Stimulated activated CD4-positive, alpha-beta T cell treated with anti-CD3 and anti-CD28 coated beads, Interleukin-15, amount 100 ng/mL, for 24 hours (primary cell): ENCODE measurements at regions not wholly inside any gene's neighbourhood (a gene's known extent, or its start where the extent isn't known, plus 50 kb on each side); places are given as distances from the start of the nearest gene placed in this dataset.
"Not testable (repeated sequence)": the region's sequence is repeated elsewhere in the genome, so short reads cannot be mapped to it uniquely, and the experiment has no call there.

Experiments
- DNase-seq: peaks from one replicate; pipeline ENCODE4 v3.0.0-alpha.2; 2020

DNA sequence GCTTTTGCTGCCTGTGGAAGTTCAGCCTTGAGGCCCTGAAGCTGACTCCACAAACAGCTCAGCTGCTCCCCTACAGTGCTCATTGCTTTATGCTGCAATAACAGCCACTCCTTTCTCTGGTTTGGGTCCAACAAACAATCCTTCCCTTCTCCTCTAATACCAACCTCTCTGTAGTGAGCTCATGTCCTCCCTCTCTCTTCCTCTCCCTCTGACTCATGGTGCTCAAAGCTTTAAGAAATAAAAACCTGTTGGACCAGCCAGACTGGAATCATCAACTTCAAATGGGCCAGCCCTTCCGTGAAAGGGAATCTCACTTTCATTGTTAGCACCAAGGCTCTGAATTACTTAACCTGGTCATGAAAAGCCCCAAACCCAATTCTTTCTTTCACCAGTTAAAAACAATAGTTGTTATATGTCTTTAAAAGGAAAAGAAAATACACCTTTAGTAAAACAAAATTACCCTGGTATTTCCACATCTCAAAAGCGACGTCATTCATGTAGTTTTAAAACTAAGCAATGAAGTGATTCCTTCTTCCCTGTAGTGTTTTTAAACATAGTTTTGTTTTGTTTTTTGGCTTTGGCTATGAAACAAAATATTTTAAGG is 126.4 kb downstream of the DUSP6 start:
- peak; percentile 55 for DNase-seq

- DNase-seq, result peak; percentile 84
Observed at GRCh38 chr12:89225401-89225800, 126.9 kb downstream of the DUSP6 start.

- DNase-seq, result not testable (repeated sequence)
Observed at GRCh38 chr12:89222580-89222979, 129.7 kb downstream of the DUSP6 start.

DNA sequence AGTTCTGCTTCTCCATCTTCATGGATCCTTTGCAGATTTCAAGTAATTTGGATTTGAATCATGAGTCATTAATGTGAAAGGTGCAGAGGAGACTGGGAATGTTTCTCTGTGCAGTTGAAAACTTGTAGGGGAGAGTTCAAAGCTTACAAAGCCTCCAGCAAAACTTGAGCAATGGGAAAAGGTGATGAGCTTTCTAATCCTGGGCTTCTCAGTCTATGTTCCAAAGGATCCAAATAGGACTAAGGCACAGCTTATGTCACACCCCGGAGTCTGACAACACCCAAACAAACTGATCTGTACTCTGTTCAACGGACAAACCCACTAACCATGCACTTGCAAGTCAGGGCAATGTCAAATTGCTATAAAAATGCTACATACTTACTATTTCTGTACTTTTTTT is 134.8 kb downstream of the DUSP6 start:
- DNase-seq, result no peak

GRCh38 chr12:89216211-89216952 is 135.9 kb downstream of the DUSP6 start:
- DNase-seq, result no peak

DNA sequence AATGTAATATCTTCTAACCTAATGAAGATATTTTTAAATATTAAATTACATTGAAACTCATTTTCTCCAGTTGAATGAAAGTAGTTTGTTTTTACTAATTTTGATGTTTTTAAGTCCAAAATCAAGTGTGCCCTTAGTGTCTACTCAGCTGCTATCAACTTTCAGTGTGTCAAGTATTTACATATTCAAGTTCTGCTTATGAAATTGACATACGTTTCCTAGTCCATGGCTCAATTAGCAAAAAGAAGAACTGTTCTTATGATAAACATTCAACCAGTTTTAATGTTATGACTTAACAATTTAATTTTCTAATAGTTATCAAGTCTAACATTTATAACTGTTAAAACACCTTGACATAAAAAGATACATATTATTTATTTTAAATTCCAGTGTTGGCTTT is 137.1 kb downstream of the DUSP6 start:
- no peak for DNase-seq

GRCh38 chr12:89213747-89214146 is 138.6 kb downstream of the DUSP6 start:
- DNase-seq, result no peak

- no peak for DNase-seq
Observed at GRCh38 chr12:89213139-89213538, 139.2 kb downstream of the DUSP6 start.

DNA sequence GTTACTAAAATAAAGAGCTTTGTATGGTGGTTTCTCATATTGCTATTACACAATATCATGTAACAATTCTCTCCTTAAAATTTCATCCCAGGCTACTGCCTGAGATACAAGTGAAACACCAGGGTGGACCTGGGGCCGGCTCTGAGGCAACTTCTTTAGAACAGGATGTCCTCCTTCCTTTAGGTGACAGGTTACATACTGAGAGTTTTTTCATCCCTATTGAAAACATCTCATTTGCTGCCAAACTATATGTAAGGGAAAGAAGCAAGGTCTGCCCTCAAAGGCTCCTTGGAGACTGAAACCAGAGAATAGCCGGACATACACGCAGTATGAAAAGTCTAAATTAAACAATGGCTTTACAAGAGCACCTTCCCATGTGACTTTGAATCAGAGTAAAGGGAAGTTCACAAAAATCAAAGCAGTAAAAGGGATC is 139.9 kb downstream of the DUSP6 start:
- no peak for DNase-seq

- no peak for DNase-seq
Observed at GRCh38 chr12:89211456-89211855, 140.8 kb downstream of the DUSP6 start.

DNA sequence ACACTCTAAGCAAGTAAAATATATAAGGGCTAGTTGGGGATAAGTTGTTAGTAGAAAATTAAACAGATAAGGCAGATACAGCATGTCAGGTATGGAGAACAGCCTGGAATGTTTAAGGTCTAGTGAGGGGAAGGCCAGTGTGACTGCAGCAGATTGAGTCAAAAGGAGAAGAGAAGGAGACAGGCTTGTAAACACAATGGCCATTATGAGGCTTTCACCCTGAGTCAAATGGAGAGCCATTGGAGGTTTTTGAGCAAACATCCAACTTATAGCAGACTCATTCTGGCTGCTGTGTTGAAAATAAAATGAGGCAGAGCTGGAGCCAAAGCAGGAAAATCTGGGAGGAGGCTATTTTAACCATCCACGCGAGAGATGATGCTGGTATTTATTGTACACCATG is 142.0 kb downstream of the DUSP6 start:
- DNase-seq, result no peak

- no peak for DNase-seq
Observed at GRCh38 chr12:89208661-89209096, 143.6 kb downstream of the DUSP6 start.

DNA sequence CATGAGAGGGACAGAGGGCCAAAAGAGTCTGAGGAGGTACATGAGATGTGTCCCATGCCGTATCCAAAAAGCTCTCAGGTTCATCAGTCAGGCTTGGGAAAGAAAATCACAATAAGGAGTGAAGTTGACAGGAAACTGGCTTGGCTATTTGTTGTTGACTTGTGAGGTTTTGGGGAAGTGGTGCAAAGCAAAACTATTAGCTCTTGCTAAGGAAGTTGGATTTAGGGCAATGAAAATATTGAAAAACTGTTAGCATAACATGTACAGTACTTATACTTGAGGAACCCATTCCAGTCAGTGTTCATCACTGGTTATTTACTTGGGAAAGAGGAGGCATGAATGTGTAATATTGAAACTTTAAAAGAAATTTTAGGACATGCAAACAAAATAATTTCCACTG is 145.9 kb downstream of the DUSP6 start:
- no peak for DNase-seq

DNA sequence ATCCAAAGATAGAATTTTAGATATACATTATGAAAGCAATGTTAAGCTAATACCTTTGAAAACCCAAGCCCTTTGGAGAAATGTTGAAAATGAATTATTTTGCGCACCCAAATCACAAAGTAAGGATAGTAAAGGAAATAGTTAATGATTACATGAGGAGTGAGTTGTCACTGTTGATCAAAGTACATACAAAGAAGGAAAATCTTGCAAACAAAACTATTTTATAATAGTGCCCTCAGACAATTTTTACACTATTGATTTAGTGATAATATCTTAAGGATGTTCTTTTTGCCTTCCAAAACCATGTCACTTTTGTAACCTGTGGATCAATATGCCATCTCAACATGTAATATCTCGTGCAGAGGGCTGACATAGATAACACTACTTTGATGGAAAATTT is 146.8 kb downstream of the DUSP6 start:
- DNase-seq, result no peak

DNA sequence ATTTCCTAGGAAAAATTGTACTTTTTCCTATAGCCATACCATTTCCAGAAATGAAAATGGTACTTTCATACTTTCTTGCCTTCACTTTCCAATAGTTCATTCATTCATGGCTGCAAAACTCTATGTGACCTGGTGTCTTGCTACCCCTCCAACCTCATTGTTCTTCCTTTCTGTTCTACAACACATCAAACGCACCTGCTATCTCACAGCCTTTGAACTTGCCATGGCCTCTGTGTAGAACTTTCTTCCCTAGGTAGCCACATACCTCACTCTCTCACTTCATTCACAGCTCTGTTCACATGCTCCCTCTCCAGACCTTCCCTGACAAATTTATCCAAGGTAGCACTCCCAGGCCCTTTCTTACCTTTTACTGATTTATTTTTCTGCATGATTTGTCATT is 149.2 kb downstream of the DUSP6 start:
- no peak for DNase-seq

DNA sequence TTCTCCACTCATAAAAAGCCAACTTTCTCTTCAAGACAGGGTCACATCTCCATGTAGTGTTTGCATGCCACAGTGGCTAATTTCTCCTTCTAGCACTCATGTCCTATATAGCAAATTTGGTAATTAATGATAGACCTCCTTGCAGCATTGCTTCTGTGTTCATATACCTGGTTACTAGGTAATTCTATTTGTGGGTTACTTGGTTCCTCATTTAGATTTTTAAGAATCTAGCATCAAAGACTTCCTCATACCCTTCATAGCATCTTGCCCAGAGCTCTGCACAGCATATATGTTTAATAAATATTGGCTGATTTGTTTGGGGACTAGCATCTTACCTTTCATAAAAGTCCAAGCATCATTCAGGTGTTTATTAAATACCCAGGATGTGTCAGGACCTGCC is 152.1 kb downstream of the DUSP6 start:
- DNase-seq, result no peak

GRCh38 chr12:89195470-89195869 is 156.8 kb downstream of the DUSP6 start:
- no peak for DNase-seq

- DNase-seq, result no peak
Observed at GRCh38 chr12:89194683-89195082, 157.6 kb downstream of the DUSP6 start.

DNA sequence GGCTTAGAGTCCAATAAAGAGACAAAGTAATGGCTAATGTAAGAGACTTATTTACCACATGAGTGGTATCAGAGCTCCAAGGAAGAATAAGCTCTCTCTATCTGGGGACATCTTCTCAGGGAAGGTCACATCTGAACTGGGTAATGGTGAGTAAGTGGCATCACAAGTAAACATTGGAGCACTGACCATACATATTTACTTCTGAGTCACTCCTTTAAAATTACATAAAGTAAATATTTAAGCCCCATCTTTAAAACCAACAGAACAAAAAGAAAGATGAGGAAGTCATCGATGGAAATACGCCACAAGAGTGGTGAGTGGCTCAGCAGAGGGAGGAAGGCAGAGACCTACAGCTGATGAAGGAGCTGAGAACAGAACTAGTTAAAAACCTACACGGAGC is 159.9 kb downstream of the DUSP6 start:
- no peak for DNase-seq

GRCh38 chr12:89191597-89191996 is 160.7 kb downstream of the DUSP6 start:
- not testable (repeated sequence) for DNase-seq

DNA sequence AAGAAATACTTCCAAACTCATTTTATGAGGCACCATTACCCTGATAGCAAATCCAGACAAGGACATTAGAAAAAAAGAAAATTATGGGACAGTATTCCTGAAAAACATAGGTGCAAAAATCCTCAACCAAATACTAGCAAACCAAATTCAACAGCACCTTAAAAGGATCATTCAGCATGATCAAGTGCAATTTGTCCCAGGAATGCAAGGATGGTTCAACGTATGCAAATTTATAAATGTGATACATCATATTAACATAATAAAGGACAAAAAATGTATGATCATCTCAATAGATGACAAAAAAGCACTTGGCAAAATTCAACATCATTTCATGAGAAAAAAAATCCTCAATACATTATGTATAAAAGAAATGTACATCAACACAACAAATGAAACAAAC is 162.9 kb downstream of the DUSP6 start:
- no peak for DNase-seq

GRCh38 chr12:89187507-89187906 is 164.8 kb downstream of the DUSP6 start:
- DNase-seq, result no peak

DNA sequence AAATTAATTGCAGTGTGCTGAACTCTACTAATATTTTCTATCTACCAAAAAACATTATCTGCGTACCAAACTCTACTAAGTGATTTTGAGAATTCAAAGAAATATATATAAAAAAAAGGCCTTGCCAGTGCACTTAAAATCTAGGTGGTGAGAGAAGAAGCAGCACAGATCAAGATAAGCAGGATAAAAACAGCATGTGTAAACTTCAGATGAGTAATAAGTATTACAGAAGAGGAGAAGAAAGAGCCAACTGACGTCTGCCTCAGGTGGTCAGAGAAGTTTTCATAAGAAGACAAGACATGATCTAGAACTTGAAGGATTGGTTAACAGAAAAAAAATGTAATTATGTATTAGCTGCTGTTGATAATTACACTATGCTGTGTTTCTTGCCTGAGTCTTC is 166.4 kb downstream of the DUSP6 start:
- no peak for DNase-seq

DNA sequence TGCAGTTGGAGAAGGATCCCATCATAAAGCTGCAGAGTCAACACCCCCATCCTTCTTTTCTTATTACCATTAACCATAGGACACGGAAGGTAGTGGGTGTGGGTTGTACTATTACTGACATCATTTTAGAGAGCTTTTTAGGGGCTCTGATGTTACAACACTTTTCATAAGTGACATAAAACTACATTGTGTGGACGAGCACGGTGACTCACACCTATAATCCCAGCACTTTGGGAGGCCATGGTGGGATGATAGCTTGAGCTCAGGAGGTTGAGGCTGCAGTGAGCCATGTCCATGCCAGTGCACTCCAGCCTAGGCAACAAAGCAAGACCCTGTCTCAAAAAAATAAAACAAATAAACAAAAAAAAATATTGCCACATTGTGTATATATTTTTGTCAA is 167.1 kb downstream of the DUSP6 start:
- DNase-seq, result no peak

DNA sequence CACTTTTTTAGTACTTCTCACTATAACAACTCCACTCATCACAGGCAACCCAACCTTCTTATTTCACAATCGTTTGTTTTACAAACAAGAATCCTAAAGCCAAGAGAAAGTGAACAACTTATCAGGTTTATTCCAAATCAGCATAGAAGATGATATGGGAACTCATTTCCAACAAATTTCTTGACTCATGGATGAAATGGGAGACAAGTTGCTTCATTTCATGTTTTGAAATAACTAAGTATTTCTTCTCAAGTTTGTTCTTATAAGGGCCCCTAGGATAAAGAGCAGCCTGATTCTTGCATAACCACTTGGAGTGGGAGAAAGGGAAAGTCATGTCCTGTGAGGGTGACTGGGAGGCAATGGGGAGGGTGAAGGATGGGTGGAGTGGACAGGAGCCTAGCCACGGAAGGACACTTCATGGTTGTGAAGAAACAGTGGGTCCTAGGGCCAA is 168.3 kb downstream of the DUSP6 start:
- no peak for DNase-seq
